ENCODE measurements at regions not wholly inside any gene's neighbourhood (a gene's known extent, or its start where the extent isn't known, plus 50 kb on each side); places are given as distances from the start of the nearest gene placed in this dataset.

- H3K27me3 Mint-ChIP-seq, result peaks cover 11% of the 10 kb centered on the region
- Histone ChIP-seq H3K9ac (ENCODE audit: low read length) (no peak overlapping the region), H3K27ac (ENCODE audit: low read length in 2 of 2) (no peak overlapping the region), H3K79me2 (ENCODE audit: control insufficient read depth, insufficient read depth, low read length) (no peaks in the 10 kb centered on the region), H2AFZ (ENCODE audit: insufficient read depth, low read depth, low read length, poor library complexity, severe bottlenecking) (no peak overlapping the region), H3K4me2 (replicated peaks; ENCODE audit: low read depth, low read length, poor library complexity, severe bottlenecking) (no peak overlapping the region), H4K20me1 (ENCODE audit: control insufficient read depth, insufficient read depth, low read length, poor library complexity, severe bottlenecking) (no peaks in the 10 kb centered on the region), H3K4me3 (ENCODE audit: control extremely low read depth in 1 of 5, extremely low read depth in 1 of 5, insufficient read depth in 1 of 5, low read depth in 2 of 5, low read length in 4 of 5) (no peak overlapping the region), H3K27me3 (replicated peaks in 1 of 4; ENCODE audit: control extremely low read depth in 1 of 4, control insufficient read depth in 3 of 4, insufficient read depth in 4 of 4, low read length in 3 of 4) (peaks cover 0 to 6% (median 0%) of the 10 kb centered on the region in 4 experiments), H3K9me3 (ENCODE audit: control extremely low read depth in 1 of 3, control insufficient read depth in 2 of 3, insufficient read depth in 1 of 3, low read length in 2 of 3) (no peaks in the 10 kb centered on the region), H3K36me3 (replicated peaks in 1 of 2; ENCODE audit: control extremely low read depth in 1 of 2, control insufficient read depth in 1 of 2, extremely low read depth in 1 of 2, insufficient read depth in 2 of 2, low read length in 1 of 2) (no peaks in the 10 kb centered on the region), H3K4me1 (ENCODE audit: control insufficient read depth in 2 of 2, insufficient read depth in 2 of 2, low read length in 2 of 2) (no peaks in the 10 kb centered on the region)
- ChIA-PET CTCF (no interaction called here), POLR2A (no interaction called here)
- no peaks in the 10 kb centered on the region for H3K4me1 Mint-ChIP-seq
- no peaks in the 10 kb centered on the region for H3K9me3 Mint-ChIP-seq (ENCODE audit: insufficient read depth)
- no peak overlapping the region for H3K27ac Mint-ChIP-seq
- intact Hi-C loops (cut with micrococcal nuclease), result no loop called here
- WGBS (ENCODE audit: insufficient coverage), result 92% methylated on average over 4 of the region's 4 CpGs
- no peak overlapping the region for H3K4me3 Mint-ChIP-seq
- DNase-seq, result no peak
- ATAC-seq (ENCODE audit: low read depth), result no peak
- TF ChIP-seq CTCF (IDR thresholded peaks at IDR 0.05) (no peak), EZH2 (IDR thresholded peaks at IDR 0.05; ENCODE audit: borderline replicate concordance, insufficient read depth, low read depth, low read length, poor library complexity, severe bottlenecking) (no peak)
Observed at GRCh38 chr2:200101922-200102321, 146.5 kb downstream of the MAIP1 start.

GRCh38 chr2:200102971-200103370 lies 147.6 kb downstream of the MAIP1 start:
- H4K20me1 ChIP-seq (ENCODE audit: control insufficient read depth, insufficient read depth, low read length, poor library complexity, severe bottlenecking), result no peaks in the 10 kb centered on the region

More at GRCh38 chr2:200102971-200103370, 147.6 kb downstream of the MAIP1 start:
- Histone ChIP-seq H3K36me3 (replicated peaks in 1 of 2; ENCODE audit: control extremely low read depth in 1 of 2, control insufficient read depth in 1 of 2, extremely low read depth in 1 of 2, insufficient read depth in 2 of 2, low read length in 1 of 2) (no peaks in the 10 kb centered on the region), H3K27ac (ENCODE audit: low read length in 2 of 2) (no peak overlapping the region), H3K4me1 (ENCODE audit: control insufficient read depth in 2 of 2, insufficient read depth in 2 of 2, low read length in 2 of 2) (no peaks in the 10 kb centered on the region), H3K79me2 (ENCODE audit: control insufficient read depth, insufficient read depth, low read length) (no peaks in the 10 kb centered on the region), H3K9ac (ENCODE audit: low read length) (no peak overlapping the region), H3K9me3 (ENCODE audit: control extremely low read depth in 1 of 3, control insufficient read depth in 2 of 3, insufficient read depth in 1 of 3, low read length in 2 of 3) (no peaks in the 10 kb centered on the region), H2AFZ (ENCODE audit: insufficient read depth, low read depth, low read length, poor library complexity, severe bottlenecking) (no peak overlapping the region), H3K27me3 (replicated peaks in 1 of 4; ENCODE audit: control extremely low read depth in 1 of 4, control insufficient read depth in 3 of 4, insufficient read depth in 4 of 4, low read length in 3 of 4) (peaks cover 0 to 6% (median 0%) of the 10 kb centered on the region in 4 experiments), H3K4me3 (ENCODE audit: control extremely low read depth in 1 of 5, extremely low read depth in 1 of 5, insufficient read depth in 1 of 5, low read depth in 2 of 5, low read length in 4 of 5) (no peak overlapping the region), H3K4me2 (replicated peaks; ENCODE audit: low read depth, low read length, poor library complexity, severe bottlenecking) (no peak overlapping the region)
- ChIA-PET CTCF (no interaction called here), POLR2A (no interaction called here)
- H3K9me3 Mint-ChIP-seq (ENCODE audit: insufficient read depth), result no peaks in the 10 kb centered on the region
- peaks cover 11% of the 10 kb centered on the region for H3K27me3 Mint-ChIP-seq
- H3K4me3 Mint-ChIP-seq, result no peak overlapping the region
- TF ChIP-seq EZH2 (IDR thresholded peaks at IDR 0.05; ENCODE audit: borderline replicate concordance, insufficient read depth, low read depth, low read length, poor library complexity, severe bottlenecking) (no peak), CTCF (IDR thresholded peaks at IDR 0.05) (no peak)
- no CpG with 5 or more reads among the region's 1 CpG for WGBS (ENCODE audit: insufficient coverage)
- H3K4me1 Mint-ChIP-seq, result no peaks in the 10 kb centered on the region
- no peak overlapping the region for H3K27ac Mint-ChIP-seq
- ATAC-seq (ENCODE audit: low read depth) (no peak), DNase-seq (no peak)
- intact Hi-C loops (cut with micrococcal nuclease), result no loop called here

Data from B cell (primary cell).